SU-DHL-6 (cell line): ENCODE measurements at regions not wholly inside any gene's neighbourhood (a gene's known extent, or its start where the extent isn't known, plus 50 kb on each side); places are given as distances from the start of the nearest gene placed in this dataset.

Source experiments
- H2AFZ ChIP-seq: fragments of 200-600 bp; sonication (generic); 2 replicates; pipeline ENCODE4 v1.6.1; 2014; ENCODE audit warnings: low read depth, mild to moderate bottlenecking, moderate library complexity, mixed read lengths, antibody characterized with exemption, low read length; ENCODE audit not compliant: severe bottlenecking
- H3F3A ChIP-seq: fragments of 200-600 bp; shearing (Covaris generic); 2 replicates; pipeline ENCODE4 v1.6.0; 2016; ENCODE audit warnings: antibody characterized with exemption, mild to moderate bottlenecking; ENCODE audit not compliant: insufficient read depth
- H3K27ac ChIP-seq: fragments of 200-600 bp; sonication (generic); 2 replicates; pipeline ENCODE4 v1.5.1; 2016; ENCODE audit warnings: low read depth, mild to moderate bottlenecking, low read length, moderate library complexity, mixed read lengths
- H3K27me3 ChIP-seq: fragments of 200-600 bp; sonication (generic), shearing (Covaris generic); 2 replicates; pipeline ENCODE4 v1.6.0; 2014; ENCODE audit warnings: mild to moderate bottlenecking, low read length
- H3K36me3 ChIP-seq: fragments of 200-600 bp; sonication (generic); 2 replicates; pipeline ENCODE4 v1.6.1; 2014; ENCODE audit warnings: mild to moderate bottlenecking, low read length, mixed read lengths
- H3K4me2 ChIP-seq: fragments of 300-600, 200-600 bp; shearing (Covaris generic), sonication (generic); 2 replicates; pipeline ENCODE4 v1.6.0; 2014; ENCODE audit warnings: low read length, low read depth, mild to moderate bottlenecking; ENCODE audit not compliant: poor library complexity, severe bottlenecking
- H3K4me3 ChIP-seq: fragments of 200-600 bp; sonication (generic); 2 replicates; pipeline ENCODE4 v1.5.1; 2014; ENCODE audit warnings: antibody characterized with exemption, low read length, mild to moderate bottlenecking, mixed read lengths; ENCODE audit not compliant: insufficient read depth, poor library complexity, severe bottlenecking
- H3K79me2 ChIP-seq: fragments of 200-600 bp; sonication (generic); 2 replicates; pipeline ENCODE4 v1.6.1; 2014; ENCODE audit warnings: mild to moderate bottlenecking, low read length, moderate library complexity; ENCODE audit not compliant: insufficient read depth
- H3K9ac ChIP-seq: fragments of 200-600 bp; sonication (generic); 2 replicates; pipeline ENCODE4 v1.7.0; 2014; ENCODE audit warnings: mild to moderate bottlenecking, low read length
- H3K9me2 ChIP-seq: fragments of 200-600 bp; sonication (generic); replicated peaks from 2 replicates; pipeline ENCODE4 v1.6.1; 2014; ENCODE audit warnings: low read length; ENCODE audit not compliant: insufficient read depth
- H3K9me3 ChIP-seq: fragments of 200-600 bp; sonication (generic); 2 replicates; pipeline ENCODE4 v1.6.1; 2014; ENCODE audit warnings: low read length, mixed read lengths; ENCODE audit not compliant: insufficient read depth
- H4K20me1 ChIP-seq: fragments of 200-600 bp; sonication (generic); 2 replicates; pipeline ENCODE4 v1.6.1; 2014; ENCODE audit warnings: low read depth, mild to moderate bottlenecking, antibody characterized with exemption, low read length, moderate library complexity, mixed read lengths
- CTCF ChIP-seq: fragments of 200-600 bp; sonication (generic); IDR thresholded peaks from one replicate; pipeline ENCODE4 v1.5.1; 2017; ENCODE audit warnings: antibody characterized with exemption, mild to moderate bottlenecking, low read length, moderate library complexity; ENCODE audit not compliant: insufficient read depth, poor library complexity, severe bottlenecking
- EZH2phosphoT487 ChIP-seq: fragments of 200-600 bp; sonication (generic), shearing (Covaris generic); conservative IDR thresholded peaks from 2 replicates; pipeline ENCODE4 v1.6.1; 2018; ENCODE audit warnings: mild to moderate bottlenecking, antibody characterized with exemption, low read length, moderate library complexity, mixed read lengths

DNA sequence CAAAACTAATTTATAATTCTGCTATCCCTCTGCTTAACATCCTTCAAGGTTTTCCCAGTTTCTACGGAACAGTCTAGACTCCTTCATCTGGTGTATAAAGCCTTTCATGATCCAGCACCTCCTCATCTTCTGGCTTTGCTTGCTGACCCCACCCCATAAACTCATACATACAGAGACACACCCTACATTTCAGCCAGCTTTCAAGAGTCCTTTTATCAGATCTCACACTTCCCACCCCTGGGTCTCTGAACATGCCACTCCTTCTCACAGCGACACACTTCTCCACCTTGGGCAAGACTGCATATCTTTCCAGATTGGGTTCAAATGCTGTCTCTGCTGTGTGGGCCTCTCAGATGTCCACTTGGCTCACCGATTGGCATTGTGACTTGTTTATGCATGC is 166.8 kb upstream of the LPP start:
- Histone ChIP-seq H3K27me3 (no peaks in the 10 kb centered on the region), H3K9ac (no peak overlapping the region), H3K4me3 (no peak overlapping the region), H3K36me3 (no peaks in the 10 kb centered on the region), H3K27ac (no peak overlapping the region), H3K4me2 (no peak overlapping the region), H3F3A (peaks cover 19% of the 10 kb centered on the region; the same call in 1 of the 2 replicates), H3K9me3 (no peaks in the 10 kb centered on the region), H3K9me2 (no peaks in the 10 kb centered on the region), H2AFZ (no peak overlapping the region), H4K20me1 (no peaks in the 10 kb centered on the region), H3K79me2 (no peaks in the 10 kb centered on the region)
- TF ChIP-seq CTCF (no peak), EZH2phosphoT487 (no peak)

GRCh38 chr3:187987924-187988323 is 166.0 kb upstream of the LPP start:
- no peak overlapping the region for H3K27ac ChIP-seq
- no peak overlapping the region for H3K9ac ChIP-seq
- H3K27me3 ChIP-seq, result no peaks in the 10 kb centered on the region
- H3K4me2 ChIP-seq, result no peak overlapping the region
- H3K9me2 ChIP-seq, result no peaks in the 10 kb centered on the region
- no peak overlapping the region for H2AFZ ChIP-seq
- H3K4me3 ChIP-seq, result no peak overlapping the region
- no peaks in the 10 kb centered on the region for H3K79me2 ChIP-seq
- no peak for TF ChIP-seq CTCF
- no peak for TF ChIP-seq EZH2phosphoT487
- H3K9me3 ChIP-seq, result no peaks in the 10 kb centered on the region
- no peaks in the 10 kb centered on the region for H4K20me1 ChIP-seq
- peaks cover 12% of the 10 kb centered on the region; the same call in 1 of the 2 replicates for H3F3A ChIP-seq
- H3K36me3 ChIP-seq, result no peaks in the 10 kb centered on the region

DNA sequence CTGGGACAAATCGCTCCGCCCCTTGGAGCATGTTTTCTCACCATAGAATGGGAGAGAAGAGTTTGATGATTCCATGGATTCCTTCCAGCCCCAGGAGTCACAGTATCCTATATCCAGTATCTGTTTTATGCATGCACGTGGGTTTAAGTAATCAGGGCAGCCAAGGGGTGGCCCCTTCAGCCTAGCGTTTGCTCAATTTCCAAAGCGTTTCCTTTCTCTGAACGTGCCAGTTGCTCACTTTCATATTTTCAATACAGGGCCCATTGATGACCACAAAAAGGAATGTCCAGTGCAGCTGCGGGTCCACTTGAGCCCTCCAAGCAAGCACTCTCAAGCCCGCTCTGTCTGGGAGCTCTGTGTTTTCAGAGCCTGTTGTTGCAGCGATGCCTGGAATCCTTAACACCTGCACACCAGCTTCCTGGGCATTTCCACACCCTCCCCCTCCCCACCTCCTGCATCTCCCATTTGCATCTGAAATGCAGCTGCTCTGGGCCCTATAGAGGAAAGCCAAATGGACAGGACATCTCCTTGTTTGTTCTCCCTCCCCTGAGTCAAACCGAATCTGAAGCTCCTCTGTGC is 164.3 kb upstream of the LPP start:
- no peaks in the 10 kb centered on the region for H3K9me2 ChIP-seq
- no peak overlapping the region for H3K4me3 ChIP-seq
- no peak overlapping the region for H3K9ac ChIP-seq
- peak overlapping the region; percentile 10 for H2AFZ ChIP-seq
- H3K27ac ChIP-seq, result no peak overlapping the region
- no peaks in the 10 kb centered on the region for H3K79me2 ChIP-seq
- no peaks in the 10 kb centered on the region for H3K27me3 ChIP-seq
- TF ChIP-seq EZH2phosphoT487 (no peak), CTCF (no peak)
- H3K4me2 ChIP-seq, result peak overlapping the region; percentile 9
- H3K36me3 ChIP-seq, result no peaks in the 10 kb centered on the region
- no peaks in the 10 kb centered on the region for H4K20me1 ChIP-seq
- H3K9me3 ChIP-seq, result no peaks in the 10 kb centered on the region
- H3F3A ChIP-seq, result 0 out of 2 replicates have a peak, but pooled peaks cover 3% of the 10 kb centered on the region
